Keratinocyte (primary cell): ENCODE measurements at regions not wholly inside any gene's neighbourhood (a gene's known extent, or its start where the extent isn't known, plus 50 kb on each side); places are given as distances from the start of the nearest gene placed in this dataset.

Experiments
- DNase-seq: peaks from one replicate; pipeline ENCODE4 v3.0.0-alpha.2; 2011; ENCODE audit warnings: low read depth, missing footprints, low spot score
- FAIRE-seq: peaks from 2 replicates; lab custom pipeline; 2011; peaks lifted over from hg19 to GRCh38; lab: Jason Lieb, UNC
- H2AFZ ChIP-seq: 2 replicates; pipeline ENCODE4 v1.6.0; 2012; ENCODE audit warnings: low read length, control low read depth, inconsistent platforms; ENCODE audit not compliant: control insufficient read depth
- H3K27ac ChIP-seq: 2 replicates; pipeline ENCODE4 v1.5.1; 2011; ENCODE audit warnings: low read length; ENCODE audit not compliant: control insufficient read depth, insufficient read depth
- H3K27me3 ChIP-seq: 3 replicates; pipeline ENCODE4 v1.6.0; 2011; ENCODE audit warnings: low read length; ENCODE audit not compliant: control insufficient read depth, insufficient read depth; ENCODE audit errors: extremely low read depth
- H3K36me3 ChIP-seq, 2 experiments: 2 replicates in 1 of 2; 3 replicates in 1 of 2; pipeline ENCODE4 v1.5.1; 2011; ENCODE audit warnings: low read length in 2 of 2, mild to moderate bottlenecking in 1 of 2; ENCODE audit not compliant: control insufficient read depth in 2 of 2, insufficient read depth in 2 of 2; ENCODE audit errors: extremely low read depth in 1 of 2
- H3K4me1 ChIP-seq: 3 replicates; pipeline ENCODE4 v1.5.1; 2011; ENCODE audit warnings: low read length; ENCODE audit not compliant: control insufficient read depth, insufficient read depth; ENCODE audit errors: extremely low read depth
- H3K4me2 ChIP-seq: 3 replicates; pipeline ENCODE4 v1.6.0; 2011; ENCODE audit warnings: low read depth, low read length; ENCODE audit not compliant: control insufficient read depth, insufficient read depth; ENCODE audit errors: extremely low read depth
- H3K4me3 ChIP-seq, 3 experiments: fragments of 200-600 bp in 1 of 3; sonication (generic) in 1 of 3; 2 replicates in 2 of 3; 3 replicates in 1 of 3; pipeline ENCODE4 v1.5.1; 2011 to 2016; ENCODE audit warnings: low read length in 3 of 3, mild to moderate bottlenecking in 3 of 3, control low read depth in 2 of 3, inconsistent platforms in 1 of 3, low read depth in 1 of 3, mixed read lengths in 1 of 3, mixed run types in 1 of 3, moderate library complexity in 1 of 3; ENCODE audit not compliant: control insufficient read depth in 2 of 3, insufficient read depth in 2 of 3; ENCODE audit errors: extremely low read depth in 1 of 3
- H3K79me2 ChIP-seq: 2 replicates; pipeline ENCODE4 v1.6.0; 2012; ENCODE audit warnings: low read length; ENCODE audit not compliant: control insufficient read depth, insufficient read depth
- H3K9ac ChIP-seq: 3 replicates; pipeline ENCODE4 v1.6.0; 2011; ENCODE audit warnings: low read length; ENCODE audit not compliant: control insufficient read depth, insufficient read depth; ENCODE audit errors: extremely low read depth
- H3K9me1 ChIP-seq: 3 replicates; pipeline ENCODE4 v1.6.0; 2011; ENCODE audit warnings: low read length; ENCODE audit not compliant: control insufficient read depth, insufficient read depth; ENCODE audit errors: extremely low read depth
- H3K9me3 ChIP-seq: 2 replicates; pipeline ENCODE4 v1.5.1; 2012; ENCODE audit warnings: low read depth, low read length; ENCODE audit not compliant: control insufficient read depth
- H4K20me1 ChIP-seq: 3 replicates; pipeline ENCODE4 v1.6.0; 2011; ENCODE audit warnings: low read length; ENCODE audit not compliant: control insufficient read depth, insufficient read depth; ENCODE audit errors: extremely low read depth
- CTCF ChIP-seq, 3 experiments: IDR thresholded peaks in 1 of 3; conservative IDR thresholded peaks in 1 of 3; optimal IDR thresholded peaks in 1 of 3; 2 replicates in 2 of 3; 3 replicates in 1 of 3; pipeline versions ENCODE3 to v1.5.1; 2011; ENCODE audit warnings: low read length in 3 of 3, mild to moderate bottlenecking in 3 of 3, moderate library complexity in 2 of 3, control low read depth in 1 of 3, inconsistent platforms in 1 of 3; ENCODE audit not compliant: insufficient read depth in 2 of 3; ENCODE audit errors: extremely low read depth in 1 of 3
- EZH2 ChIP-seq: IDR thresholded peaks from one replicate; pipeline ENCODE4 v1.6.1; 2012; ENCODE audit warnings: inconsistent platforms, mild to moderate bottlenecking, low read length, moderate library complexity
- dilution Hi-C: fragments of 300-500 bp; cut with MboI; formaldehyde crosslinking; loops from one replicate; pipeline ENCODE4 v1.7.0; 2020; ENCODE audit warnings: low sequenced_read_pairs; ENCODE audit not compliant: extremely low pct_ligation_motif_present

- no peak overlapping the region for H3K4me2 ChIP-seq
- no peak overlapping the region for H3K9ac ChIP-seq
- no peaks in the 10 kb centered on the region for H3K9me1 ChIP-seq
- no peak for TF ChIP-seq CTCF (optimal IDR thresholded peaks at IDR 0.05 in 1 of 3, IDR thresholded peaks at IDR 0.05 in 1 of 3, conservative IDR thresholded peaks at IDR 0.05 in 1 of 3; ENCODE audit: extremely low read depth in 1 of 3, insufficient read depth in 2 of 3, low read length in 3 of 3)
- TF ChIP-seq EZH2 = no peak
- no peaks in the 10 kb centered on the region for H4K20me1 ChIP-seq
- no peaks in the 10 kb centered on the region for H3K4me1 ChIP-seq
- H3K4me3 ChIP-seq = no peak overlapping the region
- DNase-seq = no peak
- dilution Hi-C loops = no loop called here
- H3K79me2 ChIP-seq = no peaks in the 10 kb centered on the region
- no peaks in the 10 kb centered on the region for H3K27me3 ChIP-seq
- H2AFZ ChIP-seq = no peak overlapping the region
- no peaks in the 10 kb centered on the region for H3K9me3 ChIP-seq
- no peak overlapping the region for H3K27ac ChIP-seq
- H3K36me3 ChIP-seq = no peaks in the 10 kb centered on the region
- no peak for FAIRE-seq
These were observed 154.2 kb upstream of the ZNF236 start for GRCh38 chr18:76668119-76668518.

GRCh38 chr18:76667603-76668002 lies 154.8 kb upstream of the ZNF236 start:
- Histone ChIP-seq H3K36me3 (no peaks in the 10 kb centered on the region), H3K79me2 (no peaks in the 10 kb centered on the region), H3K9ac (no peak overlapping the region), H3K4me2 (no peak overlapping the region), H3K27me3 (no peaks in the 10 kb centered on the region), H3K27ac (no peak overlapping the region), H3K9me3 (no peaks in the 10 kb centered on the region), H3K9me1 (no peaks in the 10 kb centered on the region), H2AFZ (no peak overlapping the region), H3K4me3 (no peak overlapping the region), H3K4me1 (no peaks in the 10 kb centered on the region), H4K20me1 (no peaks in the 10 kb centered on the region)
- no peak for DNase-seq
- FAIRE-seq = no peak
- TF ChIP-seq EZH2 (no peak), CTCF (optimal IDR thresholded peaks at IDR 0.05 in 1 of 3, IDR thresholded peaks at IDR 0.05 in 1 of 3, conservative IDR thresholded peaks at IDR 0.05 in 1 of 3; ENCODE audit: extremely low read depth in 1 of 3, insufficient read depth in 2 of 3, low read length in 3 of 3) (no peak)
- dilution Hi-C loops = no loop called here
